HG02571 (cell line): ENCODE measurements at regions not wholly inside any gene's neighbourhood (a gene's known extent, or its start where the extent isn't known, plus 50 kb on each side); places are given as distances from the start of the nearest gene placed in this dataset.
"Not testable (repeated sequence)": the region's sequence is repeated elsewhere in the genome, so short reads cannot be mapped to it uniquely, and the experiment has no call there.

Experiments
- ATAC-seq: cut with Tn5 transposase; IDR thresholded peaks from one replicate; pipeline ENCODE4 v1.9.1; 2021; ENCODE audit warnings: mild to moderate bottlenecking, moderate library complexity; ENCODE audit not compliant: unreplicated experiment

- no peak for ATAC-seq
Measured at GRCh38 chr14:48140804-48141203, 465.4 kb upstream of the MDGA2 start.

GRCh38 chr14:48129472-48129871 is 454.1 kb upstream of the MDGA2 start:
- ATAC-seq = no peak

- no peak for ATAC-seq
Measured at GRCh38 chr14:48127674-48128073, 452.3 kb upstream of the MDGA2 start.

DNA sequence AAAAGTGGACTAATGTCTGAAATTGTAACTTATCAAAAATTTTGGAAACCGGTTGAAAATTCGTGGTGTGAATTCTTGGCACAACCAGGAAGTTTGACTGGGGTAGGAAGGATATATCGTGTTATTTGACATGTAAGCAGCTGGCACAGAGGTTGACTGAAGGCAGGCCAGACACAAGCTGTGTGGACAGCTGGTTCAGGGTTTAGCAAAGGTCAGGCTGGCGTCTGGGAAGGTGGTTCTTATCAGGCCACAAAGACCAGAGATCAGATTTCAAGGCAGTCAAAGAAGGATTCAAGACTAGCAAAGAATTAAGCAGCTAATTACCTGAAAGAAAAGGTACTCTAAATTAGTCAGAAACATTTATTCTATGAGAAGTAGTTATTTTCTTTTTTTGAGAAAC is 450.2 kb upstream of the MDGA2 start:
- ATAC-seq = no peak

- ATAC-seq = no peak
Measured at GRCh38 chr14:48113713-48114112, 438.3 kb upstream of the MDGA2 start.

DNA sequence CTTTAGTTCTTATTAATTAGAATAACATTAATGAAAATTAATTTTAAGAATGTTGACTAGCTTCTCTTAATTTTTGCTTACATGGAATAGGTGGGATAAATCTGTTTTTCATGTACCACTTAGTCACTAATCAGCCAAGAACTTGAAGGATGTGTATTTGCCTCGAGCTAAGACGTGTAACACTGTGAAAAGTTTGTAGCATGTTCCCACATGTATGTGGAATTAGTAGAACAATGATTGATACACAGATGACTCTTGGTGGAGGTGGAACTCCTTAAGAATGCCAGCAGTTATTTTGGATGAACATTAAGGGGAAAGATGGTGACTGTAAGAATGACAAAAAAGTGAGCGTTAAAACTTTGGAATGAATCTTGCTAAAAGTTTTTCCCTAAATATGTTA is 435.7 kb upstream of the MDGA2 start:
- ATAC-seq = no peak

GRCh38 chr14:48107646-48108045 is 432.2 kb upstream of the MDGA2 start:
- no peak for ATAC-seq

GRCh38 chr14:48096897-48097296 is 421.5 kb upstream of the MDGA2 start:
- no peak for ATAC-seq

GRCh38 chr14:48086516-48086915 is 411.1 kb upstream of the MDGA2 start:
- ATAC-seq = no peak

- no peak for ATAC-seq
Measured at GRCh38 chr14:48075487-48075886, 400.1 kb upstream of the MDGA2 start.

DNA sequence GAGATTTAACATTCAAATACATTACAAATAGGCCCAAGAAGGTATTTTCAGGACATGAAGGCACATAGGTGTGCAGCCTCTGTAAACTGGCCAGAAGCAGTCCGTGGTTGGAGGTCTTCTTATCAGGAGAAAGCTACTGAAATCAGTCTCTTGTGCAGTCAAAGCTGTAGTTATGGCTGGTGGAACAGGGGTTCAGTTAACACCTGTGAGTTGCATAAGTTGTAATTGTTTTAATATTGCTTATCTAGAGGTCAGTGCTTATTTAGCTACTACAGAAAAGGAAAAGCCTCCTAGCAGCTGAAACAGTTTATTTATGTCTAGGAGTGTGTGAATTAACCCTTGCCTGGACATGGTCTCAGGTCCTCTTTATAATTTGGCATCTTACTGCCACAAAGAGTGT is 377.6 kb upstream of the MDGA2 start:
- no peak for ATAC-seq

GRCh38 chr14:48035836-48036235 is 360.4 kb upstream of the MDGA2 start:
- no peak for ATAC-seq

GRCh38 chr14:48027115-48027514 is 351.7 kb upstream of the MDGA2 start:
- no peak for ATAC-seq

GRCh38 chr14:48023881-48024280 is 348.5 kb upstream of the MDGA2 start:
- ATAC-seq = no peak

- ATAC-seq = not testable (repeated sequence)
Measured at GRCh38 chr14:48011484-48011883, 336.1 kb upstream of the MDGA2 start.

DNA sequence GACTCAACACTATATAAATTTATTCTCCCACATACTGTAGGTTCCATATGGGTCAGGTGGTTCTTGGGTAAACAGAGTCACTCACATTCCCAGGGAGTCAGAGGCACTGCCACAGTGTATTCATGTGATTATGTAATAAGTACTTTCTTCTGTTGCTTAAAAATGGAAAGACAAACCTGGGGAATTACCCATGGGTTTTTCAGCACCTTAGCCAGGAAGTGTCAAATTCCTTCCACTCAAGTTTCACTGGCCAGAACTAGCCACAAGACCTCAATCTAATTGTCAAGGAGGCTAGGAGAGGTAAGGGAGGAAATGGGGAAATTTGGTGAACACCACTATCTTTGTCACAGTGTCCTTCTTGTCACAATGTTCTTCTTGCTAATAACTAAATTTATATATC is 333.2 kb upstream of the MDGA2 start:
- ATAC-seq = no peak

DNA sequence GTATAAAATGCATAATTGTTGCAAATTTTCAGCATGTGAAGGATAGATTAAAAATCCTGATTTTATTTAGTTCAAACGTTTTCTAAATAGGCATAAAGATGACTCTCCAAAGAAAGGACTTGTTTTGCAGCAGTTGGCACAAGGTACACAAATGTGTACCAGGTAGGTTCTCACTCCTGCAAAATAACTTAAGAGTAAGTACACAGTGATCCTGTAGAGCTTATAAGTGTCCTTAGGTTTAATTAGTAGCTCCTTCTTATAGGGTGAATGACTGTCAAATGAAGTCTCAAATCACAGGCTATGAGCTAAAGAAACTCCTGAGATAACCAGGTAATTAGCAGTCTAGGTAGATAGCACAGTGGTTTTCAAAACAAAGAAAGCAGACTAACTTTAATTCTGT is 330.6 kb upstream of the MDGA2 start:
- no peak for ATAC-seq

- no peak for ATAC-seq
Measured at GRCh38 chr14:47993883-47994282, 318.5 kb upstream of the MDGA2 start.

DNA sequence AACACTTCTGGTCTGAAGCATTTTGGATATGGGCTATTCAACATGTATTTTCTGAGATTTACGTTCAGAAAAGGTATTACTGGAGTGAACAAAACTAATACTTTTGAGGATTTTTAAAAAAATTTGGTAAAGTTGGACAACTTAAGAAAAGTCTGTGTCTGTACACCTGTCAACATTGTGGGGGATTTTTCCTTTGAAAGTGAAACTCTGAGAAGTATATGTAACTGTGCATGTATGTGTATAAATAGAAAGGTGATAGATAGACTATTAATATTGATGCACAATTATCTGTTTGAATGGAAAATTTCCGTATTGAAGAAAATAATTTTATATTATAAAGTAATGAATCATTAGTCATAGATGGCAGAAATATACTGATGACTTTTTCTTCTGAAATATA is 312.8 kb upstream of the MDGA2 start:
- no peak for ATAC-seq

- ATAC-seq = no peak
Measured at GRCh38 chr14:47978871-47979270, 303.5 kb upstream of the MDGA2 start.

DNA sequence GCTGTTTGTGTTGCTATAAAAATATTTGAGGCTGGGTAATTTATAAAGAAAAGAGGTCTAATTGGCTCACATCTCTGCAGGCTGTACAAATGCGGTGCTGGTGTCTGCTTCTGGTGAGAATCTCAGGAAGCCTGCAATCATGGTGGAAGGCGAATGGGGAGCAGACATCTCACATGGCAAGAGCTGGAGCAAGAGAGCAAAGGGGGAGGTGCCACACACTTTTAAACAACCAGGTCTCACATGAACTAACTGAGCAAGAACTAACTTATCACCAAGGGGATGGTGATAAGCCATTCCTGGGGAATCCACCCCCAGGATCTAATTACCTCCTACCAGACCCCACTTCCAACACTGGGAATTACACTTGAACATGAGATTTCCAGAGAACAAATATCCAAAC is 300.7 kb upstream of the MDGA2 start:
- no peak for ATAC-seq

DNA sequence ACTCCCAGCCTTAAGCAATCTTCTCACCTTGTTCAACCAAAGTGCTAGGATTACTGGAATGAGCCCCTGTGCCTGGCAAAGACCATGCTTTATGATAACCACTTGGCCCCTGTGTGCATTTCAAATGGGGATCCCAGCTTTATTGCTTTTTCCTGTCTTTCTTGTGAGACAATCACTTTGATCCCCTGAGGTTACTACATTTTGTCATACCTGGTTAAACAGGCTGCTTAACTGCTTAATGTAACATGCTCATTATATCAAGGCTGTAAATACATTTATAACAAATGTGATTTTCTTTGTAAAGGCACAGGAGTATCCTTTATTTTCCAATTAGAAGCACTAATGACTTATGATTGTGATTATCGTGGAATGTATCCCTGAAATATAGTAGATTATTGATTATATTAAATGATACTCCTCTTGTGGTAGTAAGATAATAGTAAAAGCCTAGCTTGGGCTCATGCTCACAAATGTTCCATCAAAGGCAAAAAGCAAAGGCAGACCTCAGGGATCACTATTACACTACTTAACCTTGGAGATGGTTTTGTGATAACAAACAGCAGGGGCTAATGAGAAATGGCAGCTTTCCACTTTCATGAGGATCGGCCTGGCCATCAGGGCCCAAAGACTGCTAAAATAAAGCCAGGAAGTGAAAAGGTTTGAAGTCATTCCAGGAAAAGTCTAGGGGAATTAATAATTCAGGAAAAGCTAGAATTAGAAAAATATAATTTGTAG is 290.8 kb upstream of the MDGA2 start:
- ATAC-seq = no peak

GRCh38 chr14:47961634-47962033 is 286.2 kb upstream of the MDGA2 start:
- no peak for ATAC-seq
